Sigmoid colon (tissue), 6 donors: ENCODE measurements at regions not wholly inside any gene's neighbourhood (a gene's known extent, or its start where the extent isn't known, plus 50 kb on each side); places are given as distances from the start of the nearest gene placed in this dataset.

ENCODE experiments used
- DNase-seq: peaks from one replicate; pipeline ENCODE4 v3.0.0-alpha.2; 2019
- H3K27ac ChIP-seq, 4 donors: fragments of 200-600 bp; sonication (generic); one replicate each; pipeline ENCODE4 v1.5.1; 2016 to 2019; ENCODE audit warnings: mild to moderate bottlenecking in 1 of 4
- H3K27me3 ChIP-seq, 3 donors: fragments of 200-600 bp; sonication (generic); one replicate each; pipeline ENCODE4 v1.5.1; 2019; ENCODE audit warnings: mild to moderate bottlenecking in 1 of 3
- H3K36me3 ChIP-seq, 4 donors: fragments of 200-600 bp; sonication (generic); one replicate each; pipeline ENCODE4 v1.5.1; 2016 to 2019
- H3K4me1 ChIP-seq, 4 donors: fragments of 200-600 bp; sonication (generic); one replicate each; pipeline ENCODE4 v1.5.1; 2017 to 2019
- H3K4me3 ChIP-seq, 4 donors: fragments of 200-600 bp; sonication (generic); one replicate each; pipeline ENCODE4 v1.5.1; 2017 to 2019; ENCODE audit warnings: mild to moderate bottlenecking in 2 of 4, moderate library complexity in 1 of 4
- H3K9me3 ChIP-seq, 4 donors: fragments of 200-600 bp in 3 of 4; sonication (generic) in 3 of 4; one replicate each; pipeline versions ENCODE4 v1.5.1 to v1.6.1; 2013 to 2019
- CTCF ChIP-seq, 4 experiments: fragments of 450-650 bp in 3 of 4; fragments of 200-600 bp in 1 of 4; IDR thresholded peaks; one replicate each; pipeline ENCODE4 v1.5.1; 2016 to 2019; ENCODE audit warnings: antibody characterized with exemption in 4 of 4, mild to moderate bottlenecking in 3 of 4, moderate library complexity in 2 of 4
- EP300 ChIP-seq, 4 donors: sonication (generic); formaldehyde crosslinking; IDR thresholded peaks; one replicate each; pipeline ENCODE4 v1.6.1; 2017; ENCODE audit warnings: antibody characterized with exemption in 4 of 4
- POLR2A ChIP-seq, 2 donors: fragments of 450-650 bp; IDR thresholded peaks; one replicate each; pipeline ENCODE4 v1.6.1; 2016; ENCODE audit warnings: antibody characterized with exemption in 2 of 2, mild to moderate bottlenecking in 2 of 2, moderate library complexity in 2 of 2
- POLR2AphosphoS5 ChIP-seq, 4 donors: sonication (generic); formaldehyde crosslinking; IDR thresholded peaks; one replicate each; pipeline ENCODE4 v1.6.1; 2017; ENCODE audit warnings: antibody characterized with exemption in 4 of 4
- WGBS, 2 donors: extraction: QIAGEN DNeasy Blood & Tissue Kit; methylation state at CpG; one replicate each; pipeline ENCODE4 v1.1.7; 2013; 5-methylcytosine and 5-hydroxymethylcytosine counted together
- intact Hi-C: fragments of 100-400 bp; cut with DNase I; formaldehyde crosslinking; loops from one replicate; pipeline ENCODE4 v1.15.1; 2023
- donor health status: healthy with polysubstance abuse.
- donor health status: healthy.

DNA sequence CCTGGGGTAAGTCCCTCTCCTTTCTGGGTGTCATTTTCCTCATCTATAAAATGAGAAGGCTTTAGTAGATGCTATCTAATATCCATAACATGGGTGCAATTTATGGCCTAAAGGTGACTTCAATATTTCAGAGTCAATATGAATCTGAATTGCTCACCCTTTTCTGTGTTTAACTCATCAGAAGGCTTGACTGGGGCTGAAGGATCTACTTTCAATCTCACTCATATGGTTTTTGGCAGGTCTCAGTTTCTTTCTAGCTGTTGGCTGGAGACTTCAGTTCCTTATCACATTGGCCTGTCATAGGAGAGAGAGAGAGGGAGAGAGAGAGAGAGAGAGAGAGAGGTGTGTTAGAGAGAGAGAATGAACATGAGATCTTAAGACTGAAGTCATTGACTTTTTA lies 343.7 kb upstream of the MEX3C start:
- H3K4me3 ChIP-seq, result no peak overlapping the region
- H3K9me3 ChIP-seq, result no peaks in the 10 kb centered on the region
- TF ChIP-seq CTCF (IDR thresholded peaks at IDR 0.05) (no peak), POLR2AphosphoS5 (IDR thresholded peaks at IDR 0.05) (no peak), POLR2A (IDR thresholded peaks at IDR 0.05) (no peak), EP300 (IDR thresholded peaks at IDR 0.05) (no peak)
- intact Hi-C loops, result no loop called here
- no peaks in the 10 kb centered on the region for H3K4me1 ChIP-seq
- DNase-seq, result no peak
- no peaks in the 10 kb centered on the region for H3K36me3 ChIP-seq
- H3K27me3 ChIP-seq, result no peaks in the 10 kb centered on the region
- no peak overlapping the region for H3K27ac ChIP-seq

GRCh38 chr18:51543658-51544155 lies 346.2 kb upstream of the MEX3C start:
- intact Hi-C loops, result no loop called here

GRCh38 chr18:51545446-51545845 lies 348.0 kb upstream of the MEX3C start:
- WGBS, 2 donors, result 71 to 90% methylated on average over 4 of the region's 4 CpGs
- intact Hi-C loops, result no loop called here
- Histone ChIP-seq H3K36me3 (no peaks in the 10 kb centered on the region), H3K27ac (no peak overlapping the region), H3K9me3 (no peaks in the 10 kb centered on the region), H3K27me3 (no peaks in the 10 kb centered on the region), H3K4me1 (no peaks in the 10 kb centered on the region), H3K4me3 (no peak overlapping the region)
- TF ChIP-seq CTCF (IDR thresholded peaks at IDR 0.05), result no peak
- TF ChIP-seq EP300 (IDR thresholded peaks at IDR 0.05), result no peak
- TF ChIP-seq POLR2AphosphoS5 (IDR thresholded peaks at IDR 0.05), result no peak
- no peak for TF ChIP-seq POLR2A (IDR thresholded peaks at IDR 0.05)
- no peak for DNase-seq

More at GRCh38 chr18:51543658-51544155, 346.2 kb upstream of the MEX3C start:
- no peak for DNase-seq
- TF ChIP-seq CTCF (IDR thresholded peaks at IDR 0.05) (no peak), POLR2A (IDR thresholded peaks at IDR 0.05) (no peak), EP300 (IDR thresholded peaks at IDR 0.05) (no peak), POLR2AphosphoS5 (IDR thresholded peaks at IDR 0.05) (no peak)
- WGBS, 2 donors, result 65 to 72% methylated on average over 1 of the region's 1 CpG
- no peaks in the 10 kb centered on the region for H3K4me1 ChIP-seq
- no peaks in the 10 kb centered on the region for H3K9me3 ChIP-seq
- no peaks in the 10 kb centered on the region for H3K27me3 ChIP-seq
- H3K36me3 ChIP-seq, result no peaks in the 10 kb centered on the region
- H3K4me3 ChIP-seq, result no peak overlapping the region
- no peak overlapping the region for H3K27ac ChIP-seq

DNA sequence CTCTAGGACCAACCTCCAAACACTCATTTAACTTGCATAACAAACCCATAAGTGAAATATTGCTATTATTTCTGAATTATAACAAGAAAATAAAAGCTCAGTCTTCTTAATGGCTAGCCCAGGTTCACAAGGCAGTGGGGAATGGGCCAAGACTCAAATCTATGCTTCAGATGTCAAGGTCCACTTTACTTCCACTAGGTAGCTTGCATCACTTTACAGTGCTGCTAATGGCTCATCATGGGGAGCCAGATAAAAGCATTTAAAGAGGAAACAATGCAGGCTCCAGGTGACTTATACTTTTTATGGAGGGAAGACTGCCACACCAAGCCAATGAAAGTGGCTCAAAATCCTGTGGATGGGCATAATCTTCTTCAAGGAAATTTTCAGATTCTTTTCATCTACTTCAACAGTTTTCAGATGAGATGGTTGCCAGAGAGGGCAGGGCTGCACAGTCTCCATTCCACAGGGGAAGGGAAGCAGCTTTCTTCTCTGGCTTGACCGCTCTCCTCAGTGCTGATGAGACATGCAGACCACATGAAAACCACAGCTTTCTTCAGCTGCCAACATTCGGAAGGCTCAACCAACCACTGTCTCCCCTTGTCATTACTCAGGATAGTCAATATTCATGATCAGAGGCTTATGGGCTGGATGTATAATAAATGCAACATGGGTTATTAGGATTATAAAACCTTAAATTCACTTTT lies 361.9 kb upstream of the MEX3C start:
- Histone ChIP-seq H3K4me1 (no peaks in the 10 kb centered on the region), H3K4me3 (no peak overlapping the region), H3K27ac (no peak overlapping the region), H3K36me3 (no peaks in the 10 kb centered on the region), H3K9me3 (no peaks in the 10 kb centered on the region), H3K27me3 (no peaks in the 10 kb centered on the region)
- intact Hi-C loops, result no loop called here
- WGBS, 2 donors, result 86% methylated on average over 2 of the region's 2 CpGs
- DNase-seq, result no peak
- TF ChIP-seq POLR2A (IDR thresholded peaks at IDR 0.05), result no peak
- TF ChIP-seq EP300 (IDR thresholded peaks at IDR 0.05), result no peak
- no peak for TF ChIP-seq CTCF (IDR thresholded peaks at IDR 0.05)
- no peak for TF ChIP-seq POLR2AphosphoS5 (IDR thresholded peaks at IDR 0.05)

GRCh38 chr18:51559902-51560287 lies 362.4 kb upstream of the MEX3C start:
- TF ChIP-seq EP300 (IDR thresholded peaks at IDR 0.05) (no peak), POLR2AphosphoS5 (IDR thresholded peaks at IDR 0.05) (no peak), POLR2A (IDR thresholded peaks at IDR 0.05) (no peak), CTCF (IDR thresholded peaks at IDR 0.05) (no peak)
- 79 to 82% methylated on average over 1 of the region's 1 CpG for whole genome bisulfite sequencing, 2 donors
- no peak overlapping the region for H3K27ac ChIP-seq
- H3K4me3 ChIP-seq, result no peak overlapping the region
- DNase-seq, result no peak
- intact Hi-C loops, result no loop called here
- no peaks in the 10 kb centered on the region for H3K4me1 ChIP-seq
- H3K27me3 ChIP-seq, result no peaks in the 10 kb centered on the region
- no peaks in the 10 kb centered on the region for H3K9me3 ChIP-seq
- no peaks in the 10 kb centered on the region for H3K36me3 ChIP-seq
